ENCODE measurements at regions not wholly inside any gene's neighbourhood (a gene's known extent, or its start where the extent isn't known, plus 50 kb on each side); places are given as distances from the start of the nearest gene placed in this dataset.

DNA sequence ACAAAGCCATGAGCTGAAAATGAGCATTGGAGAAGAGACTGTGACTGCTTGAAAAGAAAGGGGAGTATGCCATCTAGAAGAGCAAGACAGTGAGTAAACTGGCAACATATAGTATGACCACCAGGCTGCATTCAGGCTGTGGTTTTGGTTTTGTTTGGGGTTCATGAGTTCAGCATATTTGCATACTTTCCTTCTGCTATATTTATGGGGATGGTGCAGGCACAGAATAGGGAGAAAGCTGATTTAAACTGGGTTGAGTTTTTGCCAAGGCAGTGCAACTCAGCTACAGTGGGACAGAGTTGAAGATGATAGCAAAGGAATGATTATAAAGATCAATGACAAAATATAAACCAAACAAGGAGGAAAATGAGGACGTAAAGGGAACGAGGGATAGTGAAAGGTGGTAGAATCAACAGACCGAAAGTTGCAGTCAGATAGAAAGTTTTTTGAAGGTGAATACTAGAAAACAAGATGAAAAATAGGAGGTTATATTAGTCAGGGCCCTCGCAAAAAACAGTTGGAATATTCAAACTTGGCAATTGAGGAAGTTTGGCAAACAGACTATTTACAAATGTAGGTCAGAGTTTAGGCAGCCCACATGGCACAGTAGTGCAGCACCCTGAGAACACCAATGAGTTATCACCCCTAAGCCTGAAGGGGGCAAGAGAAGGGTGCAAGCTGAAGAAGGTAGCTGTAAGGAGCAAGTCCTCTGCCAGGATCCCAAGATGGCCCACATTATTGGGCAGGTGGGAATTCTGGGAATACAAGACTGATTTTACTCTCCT, 114.8 kb upstream of the MAP9 start:
- 95 to 100% methylated on average over 2 to 4 of the region's 4 CpGs for WGBS, 2 experiments (ENCODE audit: extremely low coverage in 1 of 2, insufficient coverage in 1 of 2, insufficient read length in 1 of 2, insufficient replicate concordance in 2 of 2, low coverage in 1 of 2, low lambda C conversion rate in 2 of 2, missing lambda C conversion rate in 1 of 2)
- no peak for TF ChIP-seq ASH2L (IDR thresholded peaks at IDR 0.05; ENCODE audit: low read length)
- no peak for TF ChIP-seq CEBPB (IDR thresholded peaks at IDR 0.05; ENCODE audit: low read depth, low read length)
- TF ChIP-seq ZNF274 (IDR thresholded peaks at IDR 0.05; ENCODE audit: borderline replicate concordance, extremely low read depth, low read length) = no peak
- no peak for TF ChIP-seq MAFK (IDR thresholded peaks at IDR 0.05; ENCODE audit: low read depth, low read length)
- no peak for TF ChIP-seq CHD2 (IDR thresholded peaks at IDR 0.05; ENCODE audit: low read length)
- no peak for TF ChIP-seq SRF (IDR thresholded peaks at IDR 0.05; ENCODE audit: low read depth, low read length)
- no peak for TF ChIP-seq SP1 (IDR thresholded peaks at IDR 0.05; ENCODE audit: low read depth, low read length)
- TF ChIP-seq BACH1 (IDR thresholded peaks at IDR 0.05; ENCODE audit: low read length) = no peak
- TF ChIP-seq, protein P1, sequence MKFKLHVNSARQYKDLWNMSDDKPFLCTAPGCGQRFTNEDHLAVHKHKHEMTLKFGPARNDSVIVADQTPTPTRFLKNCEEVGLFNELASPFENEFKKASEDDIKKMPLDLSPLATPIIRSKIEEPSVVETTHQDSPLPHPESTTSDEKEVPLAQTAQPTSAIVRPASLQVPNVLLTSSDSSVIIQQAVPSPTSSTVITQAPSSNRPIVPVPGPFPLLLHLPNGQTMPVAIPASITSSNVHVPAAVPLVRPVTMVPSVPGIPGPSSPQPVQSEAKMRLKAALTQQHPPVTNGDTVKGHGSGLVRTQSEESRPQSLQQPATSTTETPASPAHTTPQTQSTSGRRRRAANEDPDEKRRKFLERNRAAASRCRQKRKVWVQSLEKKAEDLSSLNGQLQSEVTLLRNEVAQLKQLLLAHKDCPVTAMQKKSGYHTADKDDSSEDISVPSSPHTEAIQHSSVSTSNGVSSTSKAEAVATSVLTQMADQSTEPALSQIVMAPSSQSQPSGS (IDR thresholded peaks at IDR 0.05; ENCODE audit: low read length) = no peak
- no peak for TF ChIP-seq POU5F1 (IDR thresholded peaks at IDR 0.05; ENCODE audit: low read depth, low read length)
- TF ChIP-seq SP4 (IDR thresholded peaks at IDR 0.05; ENCODE audit: low read length) = no peak
- TF ChIP-seq, protein P2, sequence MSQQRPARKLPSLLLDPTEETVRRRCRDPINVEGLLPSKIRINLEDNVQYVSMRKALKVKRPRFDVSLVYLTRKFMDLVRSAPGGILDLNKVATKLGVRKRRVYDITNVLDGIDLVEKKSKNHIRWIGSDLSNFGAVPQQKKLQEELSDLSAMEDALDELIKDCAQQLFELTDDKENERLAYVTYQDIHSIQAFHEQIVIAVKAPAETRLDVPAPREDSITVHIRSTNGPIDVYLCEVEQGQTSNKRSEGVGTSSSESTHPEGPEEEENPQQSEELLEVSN (IDR thresholded peaks at IDR 0.05) = no peak
- no peak for TF ChIP-seq RFX5 (IDR thresholded peaks at IDR 0.05; ENCODE audit: borderline replicate concordance, low read depth, low read length)

More for the DNA sequence above, 114.8 kb upstream of the MAP9 start:
- Histone ChIP-seq H3K56ac (replicated peaks; ENCODE audit: insufficient read length, low read depth, low read length) (no peak overlapping the region), H2AK5ac (ENCODE audit: low read depth, low read length) (no peak overlapping the region), H4K91ac (replicated peaks; ENCODE audit: insufficient read length, low read length) (no peak overlapping the region), H3K9ac (replicated peaks in 1 of 4; ENCODE audit: extremely low read depth in 1 of 4, low read depth in 3 of 4, low read length in 3 of 4) (no peak overlapping the region), H4K5ac (ENCODE audit: insufficient read length, low read depth, low read length) (no peak overlapping the region), H2BK5ac (ENCODE audit: low read depth, low read length) (no peak overlapping the region), H2BK12ac (ENCODE audit: low read depth, low read length) (no peak overlapping the region), H3K9me3 (ENCODE audit: insufficient read depth in 2 of 2, low read depth in 1 of 2, low read length in 1 of 2) (no peaks in the 10 kb centered on the region), H3K23ac (ENCODE audit: insufficient read length) (no peak overlapping the region), H2AFZ (ENCODE audit: low read length) (no peak overlapping the region), H4K8ac (ENCODE audit: extremely low read depth, insufficient read depth, low read length) (no peak overlapping the region), H3K4me2 (ENCODE audit: insufficient read depth in 1 of 2, low read depth in 2 of 2, low read length in 2 of 2) (no peak overlapping the region), H3K18ac (ENCODE audit: extremely low read depth, low read length) (no peak overlapping the region), H2BK20ac (ENCODE audit: low read length) (no peak overlapping the region), H4K20me1 (replicated peaks in 1 of 2; ENCODE audit: control insufficient read depth in 1 of 2, insufficient read depth in 2 of 2, low read length in 2 of 2) (no peaks in the 10 kb centered on the region), H3K4ac (replicated peaks; ENCODE audit: insufficient read length, low read depth, low read length) (no peak overlapping the region), H2BK120ac (replicated peaks; ENCODE audit: low read depth, low read length) (no peak overlapping the region), H3K4me1 (replicated peaks in 1 of 4; ENCODE audit: control insufficient read depth in 3 of 4, insufficient read depth in 4 of 4, low read length in 3 of 4) (no peaks in the 10 kb centered on the region), H3K79me2 (ENCODE audit: control insufficient read depth in 1 of 2, insufficient read depth in 2 of 2, low read length in 2 of 2) (no peaks in the 10 kb centered on the region), H3K4me3 (ENCODE audit: extremely low read depth in 1 of 4, insufficient read depth in 2 of 4, low read depth in 3 of 4, low read length in 4 of 4) (no peak overlapping the region), H2BK15ac (ENCODE audit: low read length) (no peak overlapping the region), H3K27ac (ENCODE audit: low read depth, low read length) (no peak overlapping the region), H3K36me3 (ENCODE audit: control insufficient read depth in 2 of 4, insufficient read depth in 4 of 4, low read length in 3 of 4) (no peaks in the 10 kb centered on the region), H3K14ac (ENCODE audit: insufficient read length) (no peak overlapping the region), H3K23me2 (ENCODE audit: low read depth, low read length) (no peaks in the 10 kb centered on the region; the same call in 1 of the 2 replicates), H3K27me3 (replicated peaks in 1 of 4; ENCODE audit: control insufficient read depth in 3 of 4, extremely low read depth in 1 of 4, insufficient read depth in 3 of 4, low read length in 3 of 4) (no peaks in the 10 kb centered on the region), H3K79me1 (ENCODE audit: low read depth, low read length) (no peaks in the 10 kb centered on the region)
- DNase-seq (ENCODE audit: low read depth in 1 of 2, low spot score in 2 of 2) (no peak), FAIRE-seq (no peak)
- ChIA-PET POLR2A (ENCODE audit: partially characterized antibody) (no interaction called here), CTCF (ENCODE audit: partially characterized antibody) (interaction anchor here (1.2 to 1.3 kb wide), 2 partner anchors 10 to 296 kb away, joined by 3 to 4 read pairs; no protein-coding TSS in a partner anchor)

Measured in H1 (cell line).